AG04450 (cell line): ENCODE measurements at regions not wholly inside any gene's neighbourhood (a gene's known extent, or its start where the extent isn't known, plus 50 kb on each side); places are given as distances from the start of the nearest gene placed in this dataset.

Source experiments
- CTCF ChIA-PET: fragments of 300-600, 350-600 bp; formaldehyde crosslinking; extraction: SDS; loops from one replicate; lab custom pipeline; 2022; ENCODE audit warnings: antibody characterized with exemption, inconsistent platforms; lab: Charles Lee
- POLR2A ChIA-PET: fragments of 350-600 bp; formaldehyde crosslinking; extraction: SDS; loops from one replicate; lab custom pipeline; 2021; ENCODE audit warnings: antibody characterized with exemption, inconsistent platforms; lab: Yijun Ruan, JAX
- DNase-seq: peaks from one replicate; pipeline ENCODE4 v3.0.0-alpha.2; 2011; ENCODE audit warnings: low read depth, low spot score
- H3K27ac ChIP-seq: one replicate; pipeline ENCODE4 v1.5.1; 2012; ENCODE audit warnings: low read depth, low read length, control low read depth
- H3K27me3 ChIP-seq: one replicate; pipeline ENCODE4 v1.6.0; 2012; ENCODE audit warnings: low read length; ENCODE audit not compliant: control insufficient read depth, insufficient read depth
- H3K4me3 ChIP-seq: 2 replicates; pipeline ENCODE4 v1.5.1; 2011; ENCODE audit warnings: mild to moderate bottlenecking, low read depth, low read length, control low read depth
- H3K9me3 ChIP-seq: 2 replicates; pipeline ENCODE4 v1.5.1; 2012; ENCODE audit warnings: low read length; ENCODE audit not compliant: control insufficient read depth, insufficient read depth
- TF ChIP-seq, protein P1 (sequence below): IDR thresholded peaks from 2 replicates; pipeline ENCODE4 v1.5.1; 2011; ENCODE audit warnings: low read depth, low read length, control low read depth, inconsistent platforms

DNA sequence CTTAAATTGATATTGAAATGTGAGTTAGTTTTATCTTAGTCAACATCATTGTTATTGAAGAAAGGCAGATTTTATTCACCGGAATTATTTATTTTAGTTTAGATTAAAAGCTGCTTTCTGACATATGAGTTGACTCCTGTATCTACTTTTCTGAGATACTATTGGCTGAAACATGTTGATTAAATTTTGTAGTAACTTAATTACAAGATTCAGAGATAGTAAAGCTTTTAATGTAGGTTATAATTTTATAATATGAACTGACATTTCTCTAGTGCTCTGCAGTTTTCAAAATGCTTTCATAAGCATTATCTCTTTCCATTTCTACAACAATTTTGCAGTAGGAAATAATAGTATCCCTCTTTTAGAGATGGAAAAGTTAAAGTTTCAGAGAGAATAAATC lies 616.0 kb downstream of the USP25 start:
- TF ChIP-seq, protein P1, sequence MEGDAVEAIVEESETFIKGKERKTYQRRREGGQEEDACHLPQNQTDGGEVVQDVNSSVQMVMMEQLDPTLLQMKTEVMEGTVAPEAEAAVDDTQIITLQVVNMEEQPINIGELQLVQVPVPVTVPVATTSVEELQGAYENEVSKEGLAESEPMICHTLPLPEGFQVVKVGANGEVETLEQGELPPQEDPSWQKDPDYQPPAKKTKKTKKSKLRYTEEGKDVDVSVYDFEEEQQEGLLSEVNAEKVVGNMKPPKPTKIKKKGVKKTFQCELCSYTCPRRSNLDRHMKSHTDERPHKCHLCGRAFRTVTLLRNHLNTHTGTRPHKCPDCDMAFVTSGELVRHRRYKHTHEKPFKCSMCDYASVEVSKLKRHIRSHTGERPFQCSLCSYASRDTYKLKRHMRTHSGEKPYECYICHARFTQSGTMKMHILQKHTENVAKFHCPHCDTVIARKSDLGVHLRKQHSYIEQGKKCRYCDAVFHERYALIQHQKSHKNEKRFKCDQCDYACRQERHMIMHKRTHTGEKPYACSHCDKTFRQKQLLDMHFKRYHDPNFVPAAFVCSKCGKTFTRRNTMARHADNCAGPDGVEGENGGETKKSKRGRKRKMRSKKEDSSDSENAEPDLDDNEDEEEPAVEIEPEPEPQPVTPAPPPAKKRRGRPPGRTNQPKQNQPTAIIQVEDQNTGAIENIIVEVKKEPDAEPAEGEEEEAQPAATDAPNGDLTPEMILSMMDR: no peak
- no peaks in the 10 kb centered on the region for H3K27me3 ChIP-seq
- no peak overlapping the region for H3K4me3 ChIP-seq
- DNase-seq: no peak
- no peaks in the 10 kb centered on the region for H3K9me3 ChIP-seq
- CTCF ChIA-PET: interaction anchor here (2.0 kb wide), 1 partner anchor 15 kb away, joined by 8 read pairs; no protein-coding TSS in a partner anchor
- no peak overlapping the region for H3K27ac ChIP-seq
- POLR2A ChIA-PET: no interaction called here

DNA sequence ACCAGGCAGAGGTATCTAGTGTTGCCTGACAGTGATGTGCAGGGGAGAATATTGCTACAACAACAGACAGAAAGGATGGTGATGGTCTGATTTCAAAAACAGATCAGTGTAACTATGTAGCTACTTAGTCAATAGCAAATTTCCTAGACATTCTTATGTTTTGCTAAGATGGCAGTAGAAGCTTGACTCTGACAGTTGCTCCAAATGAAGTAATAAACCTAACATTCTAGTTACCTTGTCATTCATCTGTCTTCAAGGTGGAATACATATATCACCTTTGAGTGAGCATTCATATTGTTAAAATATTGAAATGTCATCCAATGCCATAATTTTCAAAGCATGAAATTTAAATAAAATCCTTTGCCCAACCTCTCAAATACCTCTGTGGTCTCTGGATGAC lies 617.4 kb downstream of the USP25 start:
- Histone ChIP-seq H3K27ac (no peak overlapping the region), H3K9me3 (no peaks in the 10 kb centered on the region), H3K4me3 (no peak overlapping the region), H3K27me3 (no peaks in the 10 kb centered on the region)
- ChIA-PET POLR2A (no interaction called here), CTCF (no interaction called here)
- TF ChIP-seq, protein P1: no peak
- no peak for DNase-seq

DNA sequence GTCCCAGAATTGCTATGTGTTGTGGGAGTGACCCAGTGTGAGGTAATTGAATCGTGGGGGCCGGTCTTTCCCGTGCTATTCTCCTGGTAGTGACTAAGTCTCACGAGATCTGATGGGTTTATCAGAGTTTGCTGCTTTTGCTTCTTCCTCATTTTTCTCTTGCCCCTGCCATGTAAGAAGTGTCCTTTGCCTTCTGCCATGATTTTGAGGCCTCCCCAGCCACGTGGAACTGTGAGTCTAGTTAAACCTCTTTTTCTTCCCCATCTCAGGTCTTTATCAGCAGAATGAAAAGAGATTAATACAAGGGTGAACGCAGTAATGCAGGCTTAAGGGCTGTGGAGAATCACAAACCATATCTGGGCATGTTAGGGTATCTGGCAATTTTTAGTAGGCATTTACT lies 624.0 kb downstream of the USP25 start:
- Histone ChIP-seq H3K27me3 (no peaks in the 10 kb centered on the region), H3K27ac (no peak overlapping the region), H3K9me3 (peaks cover 2% of the 10 kb centered on the region; the same call in 1 of the 2 replicates), H3K4me3 (no peak overlapping the region)
- POLR2A ChIA-PET: no interaction called here
- CTCF ChIA-PET: no interaction called here
- TF ChIP-seq, protein P1: no peak
- no peak for DNase-seq

- TF ChIP-seq, protein P1: no peak
- DNase-seq: no peak
- Histone ChIP-seq H3K27me3 (no peaks in the 10 kb centered on the region), H3K27ac (no peak overlapping the region), H3K9me3 (peaks cover 2% of the 10 kb centered on the region; the same call in 1 of the 2 replicates), H3K4me3 (no peak overlapping the region)
- ChIA-PET POLR2A (no interaction called here), CTCF (interaction anchor here (1.5 kb wide), 1 partner anchor 27 kb away, joined by 5 read pairs; no protein-coding TSS in a partner anchor)
Observed at GRCh38 chr21:16357994-16358393, 628.2 kb downstream of the USP25 start.

DNA sequence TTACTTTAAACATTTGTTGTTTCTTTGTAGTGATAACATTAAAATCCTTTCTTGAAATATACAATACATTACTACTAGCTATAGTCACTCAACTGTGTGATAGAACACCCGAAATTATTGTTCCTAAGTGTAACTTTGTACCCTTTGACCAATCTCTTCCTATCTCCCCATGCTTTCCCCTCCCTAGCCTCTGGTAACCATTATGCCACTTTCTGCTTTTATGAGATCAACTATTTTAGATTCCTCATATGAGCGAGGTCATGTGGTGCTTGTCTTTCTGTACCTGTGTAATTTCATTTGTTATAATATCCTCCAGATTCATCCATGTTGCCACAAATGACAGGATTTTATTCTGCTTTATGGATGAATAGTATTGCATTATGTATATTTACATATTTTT lies 629.0 kb downstream of the USP25 start:
- TF ChIP-seq, protein P1: no peak
- POLR2A ChIA-PET: no interaction called here
- Histone ChIP-seq H3K9me3 (peaks cover 2% of the 10 kb centered on the region; the same call in 1 of the 2 replicates), H3K27me3 (no peaks in the 10 kb centered on the region), H3K4me3 (no peak overlapping the region), H3K27ac (no peak overlapping the region)
- CTCF ChIA-PET: no interaction called here
- no peak for DNase-seq
